HG02798 (cell line): ENCODE measurements at regions not wholly inside any gene's neighbourhood (a gene's known extent, or its start where the extent isn't known, plus 50 kb on each side); places are given as distances from the start of the nearest gene placed in this dataset.

Source experiments
- ATAC-seq: cut with Tn5 transposase; IDR thresholded peaks from one replicate; pipeline ENCODE4 v1.9.1; 2021; ENCODE audit warnings: mild to moderate bottlenecking; ENCODE audit not compliant: unreplicated experiment, poor library complexity

GRCh38 chr7:52712938-52713337 is 322.5 kb upstream of the POM121L12 start:
- ATAC-seq, result no peak

GRCh38 chr7:52711951-52712350 is 323.5 kb upstream of the POM121L12 start:
- no peak for ATAC-seq

- ATAC-seq, result no peak
Observed at GRCh38 chr7:52708846-52709245, 326.6 kb upstream of the POM121L12 start.

DNA sequence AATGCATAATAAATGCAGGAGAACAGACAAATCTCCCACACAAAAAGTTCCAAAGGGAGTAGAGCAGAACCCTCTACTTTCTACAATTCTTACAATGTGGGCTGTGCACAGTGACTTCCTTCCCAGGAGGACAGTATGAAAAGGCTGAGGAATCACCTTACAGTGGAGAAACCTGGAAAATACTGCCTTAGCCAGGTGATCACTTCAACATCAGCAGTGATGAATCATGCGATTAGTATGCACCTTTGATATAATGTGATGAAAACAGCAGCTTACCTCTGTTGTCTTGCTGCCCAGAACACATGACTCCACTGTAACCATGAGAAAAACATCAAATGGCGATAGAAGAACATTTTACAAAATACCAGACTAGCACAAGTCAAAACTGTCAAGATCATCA is 329.7 kb upstream of the POM121L12 start:
- ATAC-seq, result no peak

- ATAC-seq, result no peak
Observed at GRCh38 chr7:52700349-52700748, 335.1 kb upstream of the POM121L12 start.

- no peak for ATAC-seq
Observed at GRCh38 chr7:52695973-52696595, 339.3 kb upstream of the POM121L12 start.

GRCh38 chr7:52691257-52691656 is 344.2 kb upstream of the POM121L12 start:
- ATAC-seq, result no peak

GRCh38 chr7:52689912-52690311 is 345.5 kb upstream of the POM121L12 start:
- ATAC-seq, result no peak

DNA sequence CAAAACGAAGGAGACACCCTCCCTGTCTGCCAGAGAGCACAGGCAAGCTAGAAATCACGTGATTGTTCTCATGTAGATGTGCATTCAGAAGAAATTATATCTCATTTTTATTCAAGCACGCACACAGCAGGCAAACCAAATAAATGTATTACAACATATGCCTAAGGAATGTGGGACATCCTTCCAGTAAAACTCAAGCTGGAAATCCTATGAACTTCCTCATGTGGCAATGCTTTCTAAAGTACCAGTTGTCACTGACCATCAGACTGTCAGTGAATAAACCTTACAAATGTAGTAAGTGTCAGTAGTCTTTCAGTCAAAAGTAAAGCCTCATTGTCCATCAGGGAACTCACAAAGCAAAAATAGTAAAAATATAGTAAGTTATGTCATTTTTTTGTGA is 350.1 kb upstream of the POM121L12 start:
- ATAC-seq, result no peak

DNA sequence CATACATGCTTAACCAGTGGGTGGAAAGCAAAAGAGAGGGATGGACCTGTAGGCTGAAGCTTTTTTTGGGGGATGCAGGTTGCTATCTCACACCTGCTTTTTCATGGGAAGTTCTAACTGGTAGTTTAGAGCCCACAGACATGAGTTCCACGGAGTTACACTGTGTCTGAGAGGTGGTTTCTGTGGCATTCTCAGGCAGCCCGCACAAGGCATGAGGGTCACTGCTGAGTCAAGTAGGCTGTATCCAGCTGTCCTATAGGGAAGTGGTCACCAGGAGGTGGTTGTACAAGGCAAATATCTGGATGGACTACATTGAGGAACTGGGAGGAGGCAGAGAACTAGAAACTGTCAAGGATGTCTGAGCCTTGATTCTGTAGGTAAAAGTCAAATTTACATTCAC is 351.0 kb upstream of the POM121L12 start:
- no peak for ATAC-seq

DNA sequence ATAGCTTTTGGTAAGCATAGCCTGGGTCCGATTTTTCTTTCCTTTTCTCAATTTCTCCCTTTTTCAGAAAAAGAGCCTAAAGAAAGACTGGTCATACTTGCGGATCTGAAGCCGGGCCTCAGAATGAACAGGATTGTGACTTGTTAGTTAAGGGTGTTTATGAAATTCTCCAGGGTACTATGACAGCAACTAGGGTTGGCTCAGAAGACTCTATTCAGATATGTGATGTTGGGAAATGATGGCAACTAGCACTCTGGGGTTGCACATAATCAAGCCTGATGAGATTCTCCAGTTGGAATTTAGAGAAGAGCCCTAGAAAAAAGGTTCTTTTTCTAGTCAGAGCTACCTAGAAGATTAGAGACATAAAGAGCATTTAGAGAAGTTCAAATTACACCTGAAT is 352.4 kb upstream of the POM121L12 start:
- no peak for ATAC-seq

GRCh38 chr7:52670608-52671225 is 364.7 kb upstream of the POM121L12 start:
- no peak for ATAC-seq

DNA sequence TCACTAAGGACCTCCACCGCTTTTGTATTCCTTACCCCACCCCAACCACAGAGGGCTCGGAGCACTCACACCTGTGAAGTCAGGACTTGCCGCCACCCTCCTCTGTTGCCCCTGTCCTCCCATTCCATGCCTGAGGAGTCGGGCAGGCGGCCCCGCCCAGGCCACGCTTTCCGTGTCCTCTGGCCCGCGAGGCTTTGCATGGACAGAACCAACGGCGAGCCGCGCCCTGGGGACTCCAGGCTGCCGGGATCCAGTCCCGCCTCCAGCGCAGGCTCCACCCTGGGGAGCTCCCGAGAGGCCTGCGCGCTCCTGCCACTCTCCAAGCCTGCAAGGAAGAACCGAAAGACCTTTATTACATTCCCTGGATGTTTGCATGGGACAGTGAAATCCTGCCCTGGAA is 366.4 kb upstream of the POM121L12 start:
- ATAC-seq, result no peak

- no peak for ATAC-seq
Observed at GRCh38 chr7:52668435-52668834, 367.0 kb upstream of the POM121L12 start.

- ATAC-seq, result no peak
Observed at GRCh38 chr7:52659178-52659577, 376.3 kb upstream of the POM121L12 start.

- no peak for ATAC-seq
Observed at GRCh38 chr7:52656098-52656497, 379.3 kb upstream of the POM121L12 start.

DNA sequence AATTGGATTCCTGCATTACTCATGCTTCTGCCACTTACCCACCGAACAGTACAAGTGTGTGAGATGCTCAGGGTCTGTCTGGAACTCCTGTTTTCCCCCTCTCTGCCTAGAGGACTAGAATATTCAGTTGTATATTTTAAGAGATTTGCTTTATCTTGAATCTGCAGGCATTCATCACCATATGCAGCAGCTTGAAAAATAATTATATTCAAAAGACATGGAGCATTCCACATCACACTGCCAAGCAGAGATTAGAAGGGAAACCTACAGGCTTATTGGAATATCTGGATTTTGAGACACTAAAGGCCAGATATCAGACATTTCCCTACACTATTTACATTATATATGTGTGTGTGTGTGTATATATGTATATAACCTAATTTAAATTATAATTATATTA is 382.8 kb upstream of the POM121L12 start:
- ATAC-seq, result no peak

GRCh38 chr7:52648872-52649271 is 386.6 kb upstream of the POM121L12 start:
- no peak for ATAC-seq

GRCh38 chr7:52647046-52647445 is 388.4 kb upstream of the POM121L12 start:
- no peak for ATAC-seq

- no peak for ATAC-seq
Observed at GRCh38 chr7:52639981-52640380, 395.5 kb upstream of the POM121L12 start.

DNA sequence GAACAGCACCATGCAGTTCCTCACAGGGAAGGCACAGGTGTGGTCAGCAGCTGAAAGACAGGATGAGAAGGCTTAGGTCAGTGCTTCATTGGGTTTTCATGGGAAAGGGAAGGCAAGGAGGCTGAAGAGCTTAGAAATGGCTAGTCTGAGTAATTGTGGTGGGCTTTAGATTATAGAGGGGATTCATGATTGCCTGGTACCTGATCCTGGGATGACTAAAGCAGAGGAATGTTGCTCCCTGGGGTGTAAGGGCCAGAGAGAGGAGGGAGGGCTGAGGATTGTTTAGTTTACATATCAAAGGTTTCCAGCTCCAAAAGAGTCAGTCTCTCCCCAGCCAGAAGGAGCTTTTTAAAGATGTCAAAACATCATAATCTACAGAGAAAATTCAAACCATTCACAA is 396.3 kb upstream of the POM121L12 start:
- ATAC-seq, result no peak

GRCh38 chr7:52635021-52635420 is 400.4 kb upstream of the POM121L12 start:
- no peak for ATAC-seq
